K562 (cell line): ENCODE measurements at regions not wholly inside any gene's neighbourhood (a gene's known extent, or its start where the extent isn't known, plus 50 kb on each side); places are given as distances from the start of the nearest gene placed in this dataset.
A peak's percentile ranks its signal among the peaks of the same experiment; 100 is the strongest.

ENCODE experiments used
- DNMT1 ChIP-seq: fragments of 450-650 bp; IDR thresholded peaks from 2 replicates; pipeline ENCODE4 v1.6.1; 2016; ENCODE audit warnings: antibody characterized with exemption, mild to moderate bottlenecking
- MTA1 ChIP-seq: fragments of 450-650 bp; IDR thresholded peaks from 2 replicates; pipeline ENCODE4 v1.6.1; 2017; ENCODE audit warnings: borderline replicate concordance
- NFE2L1 ChIP-seq: fragments of 450-650 bp; IDR thresholded peaks from 2 replicates; pipeline ENCODE4 v1.6.1; 2016; ENCODE audit warnings: missing genetic modification characterization, low read depth, mild to moderate bottlenecking, missing compliant biosample characterization, moderate library complexity, borderline replicate concordance
- SMARCA5 ChIP-seq: fragments of 450-650 bp; IDR thresholded peaks from 2 replicates; pipeline ENCODE4 v1.6.1; 2016
- TEAD4 ChIP-seq, 2 experiments: sonication (generic) in 1 of 2; formaldehyde crosslinking in 1 of 2; IDR thresholded peaks; 2 replicates each; pipeline versions ENCODE4 v1.6.1 to v1.8.0; 2012 to 2022; ENCODE audit warnings: borderline replicate concordance in 1 of 2, inconsistent platforms in 1 of 2, low read length in 1 of 2, mild to moderate bottlenecking in 1 of 2, missing genetic modification reagents in 1 of 2
- WHSC1 ChIP-seq: IDR thresholded peaks from one replicate; pipeline ENCODE4 v1.6.1; 2012; ENCODE audit warnings: low read length, control low read depth, inconsistent platforms
- ZBTB8A ChIP-seq: fragments of 450-650 bp; IDR thresholded peaks from 2 replicates; pipeline ENCODE4 v1.6.1; 2018; ENCODE audit warnings: mild to moderate bottlenecking, moderate library complexity; ENCODE audit not compliant: partially characterized antibody
- ZNF780A ChIP-seq: fragments of 250-450 bp; sonication (Bioruptor Pico); IDR thresholded peaks from 2 replicates; pipeline ENCODE4 v1.5.0; 2021; ENCODE audit warnings: mild to moderate bottlenecking
- TF ChIP-seq, protein P1 (sequence below): fragments of 250-450 bp; sonication (Bioruptor Pico); IDR thresholded peaks from 2 replicates; pipeline ENCODE4 v1.6.1; 2021; ENCODE audit warnings: mild to moderate bottlenecking
- TF ChIP-seq, protein P2 (sequence below): IDR thresholded peaks from 2 replicates; pipeline ENCODE4 v1.6.1; 2011; ENCODE audit not compliant: insufficient read length; ENCODE audit errors: extremely low read depth
- TF ChIP-seq, protein P3 (sequence below): IDR thresholded peaks from 3 replicates; pipeline ENCODE4 v1.6.1; 2011; ENCODE audit warnings: borderline replicate concordance, mild to moderate bottlenecking, moderate library complexity; ENCODE audit not compliant: insufficient read length; ENCODE audit errors: extremely low read depth
- TF ChIP-seq, protein P4 (sequence below): fragments of 250-450 bp; sonication (Bioruptor Pico); IDR thresholded peaks from 2 replicates; pipeline ENCODE4 v1.8.0; 2021; ENCODE audit warnings: mild to moderate bottlenecking, moderate library complexity
- TF ChIP-seq, protein P5 (sequence below): fragments of 450-650 bp; IDR thresholded peaks from 2 replicates; pipeline ENCODE4 v1.6.1; 2017; ENCODE audit warnings: mild to moderate bottlenecking, moderate library complexity
- TF ChIP-seq, protein P6 (sequence below): sonication (generic); formaldehyde crosslinking; IDR thresholded peaks from 2 replicates; pipeline ENCODE4 v1.8.0; 2022; ENCODE audit warnings: missing genetic modification reagents, mild to moderate bottlenecking, borderline replicate concordance
- TF ChIP-seq, protein P7 (sequence below): sonication (generic); formaldehyde crosslinking; IDR thresholded peaks from 2 replicates; pipeline ENCODE4 v1.8.1; 2023; ENCODE audit warnings: mild to moderate bottlenecking, missing genetic modification reagents

DNA sequence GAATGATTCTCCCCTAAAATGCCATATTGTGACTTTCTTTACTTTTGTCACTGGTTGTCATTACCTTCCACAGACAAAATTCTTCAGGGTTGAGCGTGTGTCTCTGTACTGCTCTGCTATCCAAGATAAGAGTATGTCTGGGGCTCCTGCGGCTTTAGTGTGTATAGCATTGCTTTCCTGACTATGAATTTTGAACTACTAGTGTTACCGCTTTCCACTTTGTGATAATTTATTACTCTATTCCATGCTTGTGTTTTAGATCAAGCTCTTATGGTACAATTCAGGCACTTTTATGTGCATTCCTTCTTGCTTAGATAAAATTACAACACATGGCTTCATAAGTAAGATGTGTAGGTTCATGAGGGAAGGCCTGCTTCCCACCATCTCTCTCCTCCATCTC is 51.5 kb upstream of the MEF2C start (continued):
- TF ChIP-seq, protein P1, sequence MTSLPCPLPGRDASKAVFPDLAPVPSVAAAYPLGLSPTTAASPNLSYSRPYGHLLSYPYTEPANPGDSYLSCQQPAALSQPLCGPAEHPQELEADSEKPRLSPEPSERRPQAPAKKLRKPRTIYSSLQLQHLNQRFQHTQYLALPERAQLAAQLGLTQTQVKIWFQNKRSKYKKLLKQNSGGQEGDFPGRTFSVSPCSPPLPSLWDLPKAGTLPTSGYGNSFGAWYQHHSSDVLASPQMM, result no peak
- TF ChIP-seq WHSC1 (no peak), TEAD4 (IDR thresholded peaks at IDR 0.05; ENCODE audit: low read length) (peak; percentile 74), TEAD4 (CRISPR knock-in tag; IDR thresholded peaks at IDR 0.05; ENCODE audit: borderline replicate concordance) (no peak), ZNF780A (CRISPR knock-in tag) (no peak), NFE2L1 (tag) (no peak), SMARCA5 (no peak), DNMT1 (no peak), ZBTB8A (no peak), MTA1 (no peak)
- TF ChIP-seq, protein P2, sequence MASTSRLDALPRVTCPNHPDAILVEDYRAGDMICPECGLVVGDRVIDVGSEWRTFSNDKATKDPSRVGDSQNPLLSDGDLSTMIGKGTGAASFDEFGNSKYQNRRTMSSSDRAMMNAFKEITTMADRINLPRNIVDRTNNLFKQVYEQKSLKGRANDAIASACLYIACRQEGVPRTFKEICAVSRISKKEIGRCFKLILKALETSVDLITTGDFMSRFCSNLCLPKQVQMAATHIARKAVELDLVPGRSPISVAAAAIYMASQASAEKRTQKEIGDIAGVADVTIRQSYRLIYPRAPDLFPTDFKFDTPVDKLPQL, result no peak
- TF ChIP-seq, protein P3, sequence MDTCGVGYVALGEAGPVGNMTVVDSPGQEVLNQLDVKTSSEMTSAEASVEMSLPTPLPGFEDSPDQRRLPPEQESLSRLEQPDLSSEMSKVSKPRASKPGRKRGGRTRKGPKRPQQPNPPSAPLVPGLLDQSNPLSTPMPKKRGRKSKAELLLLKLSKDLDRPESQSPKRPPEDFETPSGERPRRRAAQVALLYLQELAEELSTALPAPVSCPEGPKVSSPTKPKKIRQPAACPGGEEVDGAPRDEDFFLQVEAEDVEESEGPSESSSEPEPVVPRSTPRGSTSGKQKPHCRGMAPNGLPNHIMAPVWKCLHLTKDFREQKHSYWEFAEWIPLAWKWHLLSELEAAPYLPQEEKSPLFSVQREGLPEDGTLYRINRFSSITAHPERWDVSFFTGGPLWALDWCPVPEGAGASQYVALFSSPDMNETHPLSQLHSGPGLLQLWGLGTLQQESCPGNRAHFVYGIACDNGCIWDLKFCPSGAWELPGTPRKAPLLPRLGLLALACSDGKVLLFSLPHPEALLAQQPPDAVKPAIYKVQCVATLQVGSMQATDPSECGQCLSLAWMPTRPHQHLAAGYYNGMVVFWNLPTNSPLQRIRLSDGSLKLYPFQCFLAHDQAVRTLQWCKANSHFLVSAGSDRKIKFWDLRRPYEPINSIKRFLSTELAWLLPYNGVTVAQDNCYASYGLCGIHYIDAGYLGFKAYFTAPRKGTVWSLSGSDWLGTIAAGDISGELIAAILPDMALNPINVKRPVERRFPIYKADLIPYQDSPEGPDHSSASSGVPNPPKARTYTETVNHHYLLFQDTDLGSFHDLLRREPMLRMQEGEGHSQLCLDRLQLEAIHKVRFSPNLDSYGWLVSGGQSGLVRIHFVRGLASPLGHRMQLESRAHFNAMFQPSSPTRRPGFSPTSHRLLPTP, result no peak
- TF ChIP-seq, protein P4, sequence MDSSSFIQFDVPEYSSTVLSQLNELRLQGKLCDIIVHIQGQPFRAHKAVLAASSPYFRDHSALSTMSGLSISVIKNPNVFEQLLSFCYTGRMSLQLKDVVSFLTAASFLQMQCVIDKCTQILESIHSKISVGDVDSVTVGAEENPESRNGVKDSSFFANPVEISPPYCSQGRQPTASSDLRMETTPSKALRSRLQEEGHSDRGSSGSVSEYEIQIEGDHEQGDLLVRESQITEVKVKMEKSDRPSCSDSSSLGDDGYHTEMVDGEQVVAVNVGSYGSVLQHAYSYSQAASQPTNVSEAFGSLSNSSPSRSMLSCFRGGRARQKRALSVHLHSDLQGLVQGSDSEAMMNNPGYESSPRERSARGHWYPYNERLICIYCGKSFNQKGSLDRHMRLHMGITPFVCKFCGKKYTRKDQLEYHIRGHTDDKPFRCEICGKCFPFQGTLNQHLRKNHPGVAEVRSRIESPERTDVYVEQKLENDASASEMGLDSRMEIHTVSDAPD (CRISPR knock-in tag), result no peak
- TF ChIP-seq, protein P5, sequence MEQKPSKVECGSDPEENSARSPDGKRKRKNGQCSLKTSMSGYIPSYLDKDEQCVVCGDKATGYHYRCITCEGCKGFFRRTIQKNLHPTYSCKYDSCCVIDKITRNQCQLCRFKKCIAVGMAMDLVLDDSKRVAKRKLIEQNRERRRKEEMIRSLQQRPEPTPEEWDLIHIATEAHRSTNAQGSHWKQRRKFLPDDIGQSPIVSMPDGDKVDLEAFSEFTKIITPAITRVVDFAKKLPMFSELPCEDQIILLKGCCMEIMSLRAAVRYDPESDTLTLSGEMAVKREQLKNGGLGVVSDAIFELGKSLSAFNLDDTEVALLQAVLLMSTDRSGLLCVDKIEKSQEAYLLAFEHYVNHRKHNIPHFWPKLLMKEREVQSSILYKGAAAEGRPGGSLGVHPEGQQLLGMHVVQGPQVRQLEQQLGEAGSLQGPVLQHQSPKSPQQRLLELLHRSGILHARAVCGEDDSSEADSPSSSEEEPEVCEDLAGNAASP, result no peak
- TF ChIP-seq, protein P6, sequence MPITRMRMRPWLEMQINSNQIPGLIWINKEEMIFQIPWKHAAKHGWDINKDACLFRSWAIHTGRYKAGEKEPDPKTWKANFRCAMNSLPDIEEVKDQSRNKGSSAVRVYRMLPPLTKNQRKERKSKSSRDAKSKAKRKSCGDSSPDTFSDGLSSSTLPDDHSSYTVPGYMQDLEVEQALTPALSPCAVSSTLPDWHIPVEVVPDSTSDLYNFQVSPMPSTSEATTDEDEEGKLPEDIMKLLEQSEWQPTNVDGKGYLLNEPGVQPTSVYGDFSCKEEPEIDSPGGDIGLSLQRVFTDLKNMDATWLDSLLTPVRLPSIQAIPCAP, result no peak
- TF ChIP-seq, protein P7, sequence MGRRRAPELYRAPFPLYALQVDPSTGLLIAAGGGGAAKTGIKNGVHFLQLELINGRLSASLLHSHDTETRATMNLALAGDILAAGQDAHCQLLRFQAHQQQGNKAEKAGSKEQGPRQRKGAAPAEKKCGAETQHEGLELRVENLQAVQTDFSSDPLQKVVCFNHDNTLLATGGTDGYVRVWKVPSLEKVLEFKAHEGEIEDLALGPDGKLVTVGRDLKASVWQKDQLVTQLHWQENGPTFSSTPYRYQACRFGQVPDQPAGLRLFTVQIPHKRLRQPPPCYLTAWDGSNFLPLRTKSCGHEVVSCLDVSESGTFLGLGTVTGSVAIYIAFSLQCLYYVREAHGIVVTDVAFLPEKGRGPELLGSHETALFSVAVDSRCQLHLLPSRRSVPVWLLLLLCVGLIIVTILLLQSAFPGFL (CRISPR knock-in tag), result no peak
